Nephron (organoid): ENCODE measurements at regions not wholly inside any gene's neighbourhood (a gene's known extent, or its start where the extent isn't known, plus 50 kb on each side); places are given as distances from the start of the nearest gene placed in this dataset.

Source experiments
- H3K27ac Mint-ChIP-seq, 3 experiments: 2 replicates each; pipeline ENCODE4 v1.8.0; 2020; ENCODE audit warnings: mixed read lengths in 3 of 3, mild to moderate bottlenecking in 2 of 3, moderate library complexity in 1 of 3
- H3K27me3 Mint-ChIP-seq: 2 replicates; pipeline ENCODE4 v1.8.0; 2021; ENCODE audit warnings: low read depth, mild to moderate bottlenecking, moderate library complexity, mixed read lengths
- H3K36me3 Mint-ChIP-seq: 2 replicates; pipeline ENCODE4 v1.8.0; 2020; ENCODE audit warnings: low read depth, mixed read lengths
- H3K4me1 Mint-ChIP-seq: 2 replicates; pipeline ENCODE4 v1.8.0; 2020; ENCODE audit warnings: mixed read lengths
- H3K4me3 Mint-ChIP-seq, 3 experiments: 2 replicates each; pipeline ENCODE4 v1.8.0; 2020; ENCODE audit warnings: mild to moderate bottlenecking in 3 of 3, mixed read lengths in 3 of 3, moderate library complexity in 2 of 3
- H3K9me3 Mint-ChIP-seq: 2 replicates; pipeline ENCODE4 v1.8.0; 2020; ENCODE audit warnings: mixed read lengths
- TF ChIP-seq, protein P1 (sequence below), 3 experiments: fragments of 200-600 bp; sonication (generic); IDR thresholded peaks; one replicate each; pipeline ENCODE4 v1.5.0; 2021; ENCODE audit warnings: antibody characterized with exemption in 3 of 3; ENCODE audit not compliant: unreplicated experiment in 3 of 3

DNA sequence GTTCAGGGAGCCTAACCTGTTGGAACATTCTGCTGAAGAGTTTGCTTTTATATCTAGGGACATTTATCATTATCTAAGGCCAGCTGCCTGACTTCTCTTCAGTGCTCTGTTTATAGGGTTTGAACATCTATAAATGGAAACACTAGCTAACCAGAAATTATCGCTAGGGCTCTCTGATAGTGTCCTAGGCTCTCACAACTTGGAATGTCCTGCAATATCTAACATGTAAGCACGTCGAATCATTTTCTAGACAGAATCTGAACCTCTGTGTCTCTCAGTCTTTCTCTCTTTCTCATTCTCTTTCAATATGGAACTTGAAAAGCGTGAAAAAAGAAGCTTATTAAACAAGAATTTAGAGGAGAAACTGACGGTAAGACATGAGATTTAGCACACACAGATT, 92.5 kb upstream of the MLIP start:
- TF ChIP-seq, protein P1, sequence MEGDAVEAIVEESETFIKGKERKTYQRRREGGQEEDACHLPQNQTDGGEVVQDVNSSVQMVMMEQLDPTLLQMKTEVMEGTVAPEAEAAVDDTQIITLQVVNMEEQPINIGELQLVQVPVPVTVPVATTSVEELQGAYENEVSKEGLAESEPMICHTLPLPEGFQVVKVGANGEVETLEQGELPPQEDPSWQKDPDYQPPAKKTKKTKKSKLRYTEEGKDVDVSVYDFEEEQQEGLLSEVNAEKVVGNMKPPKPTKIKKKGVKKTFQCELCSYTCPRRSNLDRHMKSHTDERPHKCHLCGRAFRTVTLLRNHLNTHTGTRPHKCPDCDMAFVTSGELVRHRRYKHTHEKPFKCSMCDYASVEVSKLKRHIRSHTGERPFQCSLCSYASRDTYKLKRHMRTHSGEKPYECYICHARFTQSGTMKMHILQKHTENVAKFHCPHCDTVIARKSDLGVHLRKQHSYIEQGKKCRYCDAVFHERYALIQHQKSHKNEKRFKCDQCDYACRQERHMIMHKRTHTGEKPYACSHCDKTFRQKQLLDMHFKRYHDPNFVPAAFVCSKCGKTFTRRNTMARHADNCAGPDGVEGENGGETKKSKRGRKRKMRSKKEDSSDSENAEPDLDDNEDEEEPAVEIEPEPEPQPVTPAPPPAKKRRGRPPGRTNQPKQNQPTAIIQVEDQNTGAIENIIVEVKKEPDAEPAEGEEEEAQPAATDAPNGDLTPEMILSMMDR (IDR thresholded peaks at IDR 0.05; ENCODE audit: unreplicated experiment in 3 of 3), result no peak
- H3K4me1 Mint-ChIP-seq, result peaks cover 29% of the 10 kb centered on the region
- peaks cover 3% of the 10 kb centered on the region for H3K9me3 Mint-ChIP-seq
- H3K27me3 Mint-ChIP-seq, result no peaks in the 10 kb centered on the region
- no peaks in the 10 kb centered on the region for H3K36me3 Mint-ChIP-seq
- peak overlapping the region in 1 of 3 experiments; percentile 40 for H3K4me3 Mint-ChIP-seq
- H3K27ac Mint-ChIP-seq, result peak overlapping the region in 2 of 3 experiments; percentile 52 to 61

DNA sequence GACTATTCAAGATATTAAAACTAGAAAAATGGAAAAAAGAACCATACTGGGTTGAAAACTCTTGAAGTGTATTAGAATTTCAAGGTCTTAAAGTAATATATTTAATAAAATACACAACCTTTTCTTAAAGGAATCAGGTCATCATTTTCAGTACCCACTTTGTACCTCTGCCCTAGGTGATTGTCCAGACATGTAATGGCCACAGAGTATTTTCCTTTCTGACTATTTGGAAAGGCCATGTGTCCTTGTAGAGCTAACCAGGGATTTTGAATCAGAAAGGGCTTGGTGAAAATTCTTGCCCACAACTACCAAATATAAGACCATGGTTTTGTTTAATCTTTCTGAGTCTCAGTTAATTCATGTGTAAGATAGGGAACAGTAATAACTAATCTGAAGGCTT, 91.4 kb upstream of the MLIP start:
- no peaks in the 10 kb centered on the region for H3K27me3 Mint-ChIP-seq
- H3K27ac Mint-ChIP-seq, result no peak overlapping the region
- peak overlapping the region in 1 of 3 experiments; percentile 14 for H3K4me3 Mint-ChIP-seq
- TF ChIP-seq, protein P1 (IDR thresholded peaks at IDR 0.05; ENCODE audit: unreplicated experiment in 3 of 3), result no peak
- no peaks in the 10 kb centered on the region for H3K36me3 Mint-ChIP-seq
- H3K4me1 Mint-ChIP-seq, result peaks cover 29% of the 10 kb centered on the region
- peaks cover 2% of the 10 kb centered on the region for H3K9me3 Mint-ChIP-seq

DNA sequence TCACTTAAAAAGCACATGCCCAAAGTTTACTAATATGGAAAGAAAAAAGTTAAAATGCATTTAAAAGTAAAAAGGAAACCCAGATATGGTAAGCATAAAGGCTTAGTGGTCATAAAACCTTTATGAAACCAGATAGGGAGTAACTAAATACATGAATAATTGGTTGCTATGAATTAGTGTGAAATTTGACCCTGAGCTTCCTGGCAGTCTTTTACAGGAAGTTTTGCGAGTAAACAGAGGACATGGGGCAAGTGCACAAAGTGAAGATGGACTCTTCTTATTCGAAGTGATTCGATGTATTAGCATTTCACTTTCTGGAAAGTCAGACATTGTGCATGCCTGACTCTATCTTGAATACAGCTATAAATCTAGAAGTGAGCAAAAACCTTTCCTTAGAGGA, 90.9 kb upstream of the MLIP start:
- H3K27me3 Mint-ChIP-seq, result no peaks in the 10 kb centered on the region
- peak overlapping the region in 1 of 3 experiments; percentile 14 for H3K4me3 Mint-ChIP-seq
- no peaks in the 10 kb centered on the region for H3K9me3 Mint-ChIP-seq
- no peak overlapping the region for H3K27ac Mint-ChIP-seq
- peaks cover 29% of the 10 kb centered on the region for H3K4me1 Mint-ChIP-seq
- H3K36me3 Mint-ChIP-seq, result no peaks in the 10 kb centered on the region
- TF ChIP-seq, protein P1 (IDR thresholded peaks at IDR 0.05; ENCODE audit: unreplicated experiment in 3 of 3), result no peak

DNA sequence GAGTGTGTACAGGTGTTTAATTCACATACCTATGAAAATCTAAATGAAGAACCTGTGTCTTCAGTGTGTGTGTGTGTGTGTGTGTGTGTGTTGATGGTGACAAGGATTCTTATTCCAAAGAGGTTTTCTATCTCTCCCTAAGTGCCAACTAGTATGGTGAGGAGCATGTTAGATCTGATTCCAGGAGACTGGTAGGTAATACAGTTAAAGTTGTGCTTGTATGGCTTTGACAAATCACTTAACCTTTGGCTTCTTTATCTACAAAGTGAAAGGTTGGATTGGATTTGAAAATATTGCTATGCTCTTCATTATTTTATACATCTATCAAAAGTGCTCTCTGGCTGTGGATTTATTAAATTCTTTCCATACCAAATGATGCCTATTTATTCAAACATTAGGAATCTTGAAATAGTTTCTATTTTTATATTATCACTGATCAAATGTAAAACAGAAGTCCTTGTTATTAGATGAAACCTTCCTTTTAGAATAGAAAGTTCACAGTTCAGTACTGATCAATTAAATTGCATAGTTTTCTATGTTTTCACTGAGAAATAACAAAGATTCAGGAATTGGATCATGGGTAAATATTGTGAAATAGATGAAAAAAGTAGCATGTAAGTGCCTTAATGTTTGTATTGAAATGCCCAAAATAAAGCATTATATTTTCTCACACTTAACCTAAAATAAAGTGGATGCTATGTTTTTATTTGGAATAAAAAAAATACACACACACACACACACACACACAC, 84.4 kb upstream of the MLIP start:
- no peak overlapping the region for H3K27ac Mint-ChIP-seq
- H3K4me3 Mint-ChIP-seq, result no peak overlapping the region
- TF ChIP-seq, protein P1 (IDR thresholded peaks at IDR 0.05; ENCODE audit: unreplicated experiment in 3 of 3), result no peak
- H3K4me1 Mint-ChIP-seq, result peaks cover 5% of the 10 kb centered on the region
- no peaks in the 10 kb centered on the region for H3K36me3 Mint-ChIP-seq
- H3K9me3 Mint-ChIP-seq, result no peaks in the 10 kb centered on the region
- H3K27me3 Mint-ChIP-seq, result no peaks in the 10 kb centered on the region

DNA sequence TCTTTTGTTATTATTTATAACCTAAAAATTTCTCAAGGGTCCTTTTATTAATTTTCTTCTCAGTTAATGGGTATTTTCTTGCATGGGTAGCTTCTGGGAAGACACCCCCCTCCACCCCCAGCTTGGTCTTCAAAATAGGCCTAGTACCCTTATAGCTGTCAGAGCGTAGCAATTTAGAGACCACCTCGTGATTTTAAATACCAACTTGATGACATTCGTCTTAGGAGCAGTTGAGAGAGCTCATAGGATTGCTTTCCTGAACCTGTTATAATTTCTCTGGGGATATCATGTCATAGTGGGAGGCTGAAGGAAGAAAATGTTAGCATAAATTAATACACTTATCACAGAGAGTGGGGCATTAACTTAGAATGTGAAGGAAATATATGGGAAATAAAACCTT, 83.1 kb upstream of the MLIP start:
- TF ChIP-seq, protein P1 (IDR thresholded peaks at IDR 0.05; ENCODE audit: unreplicated experiment in 3 of 3), result no peak
- Mint-ChIP-seq H3K9me3 (no peaks in the 10 kb centered on the region), H3K27ac (no peak overlapping the region), H3K4me3 (no peak overlapping the region), H3K4me1 (peaks cover 5% of the 10 kb centered on the region), H3K27me3 (no peaks in the 10 kb centered on the region), H3K36me3 (no peaks in the 10 kb centered on the region)

DNA sequence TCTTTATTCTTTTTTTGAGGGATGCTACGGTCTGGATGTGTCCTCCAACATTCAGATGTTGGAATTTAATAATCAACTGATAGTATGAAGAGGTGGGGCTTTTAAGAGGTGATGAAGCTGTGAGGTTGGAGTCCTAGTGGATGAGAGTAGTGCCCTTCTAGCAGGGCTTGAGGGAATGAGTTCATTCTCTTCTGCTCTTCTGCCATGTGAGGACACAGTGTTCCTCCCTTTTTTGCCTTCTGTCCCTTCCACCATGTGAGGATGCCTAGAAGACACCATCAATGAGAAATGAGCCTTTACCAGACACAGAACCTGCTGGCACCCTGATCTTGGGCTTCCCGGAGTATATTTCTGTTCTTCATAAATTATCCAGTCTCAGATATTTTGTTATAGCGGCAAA, 82.1 kb upstream of the MLIP start:
- no peaks in the 10 kb centered on the region for H3K27me3 Mint-ChIP-seq

More for the DNA sequence above, 82.1 kb upstream of the MLIP start:
- H3K4me1 Mint-ChIP-seq, result peaks cover 5% of the 10 kb centered on the region
- H3K27ac Mint-ChIP-seq, result no peak overlapping the region
- no peaks in the 10 kb centered on the region for H3K9me3 Mint-ChIP-seq
- no peaks in the 10 kb centered on the region for H3K36me3 Mint-ChIP-seq
- TF ChIP-seq, protein P1 (IDR thresholded peaks at IDR 0.05; ENCODE audit: unreplicated experiment in 3 of 3), result no peak
- H3K4me3 Mint-ChIP-seq, result no peak overlapping the region
